ENCODE measurements at regions not wholly inside any gene's neighbourhood (a gene's known extent, or its start where the extent isn't known, plus 50 kb on each side); places are given as distances from the start of the nearest gene placed in this dataset.

DNA sequence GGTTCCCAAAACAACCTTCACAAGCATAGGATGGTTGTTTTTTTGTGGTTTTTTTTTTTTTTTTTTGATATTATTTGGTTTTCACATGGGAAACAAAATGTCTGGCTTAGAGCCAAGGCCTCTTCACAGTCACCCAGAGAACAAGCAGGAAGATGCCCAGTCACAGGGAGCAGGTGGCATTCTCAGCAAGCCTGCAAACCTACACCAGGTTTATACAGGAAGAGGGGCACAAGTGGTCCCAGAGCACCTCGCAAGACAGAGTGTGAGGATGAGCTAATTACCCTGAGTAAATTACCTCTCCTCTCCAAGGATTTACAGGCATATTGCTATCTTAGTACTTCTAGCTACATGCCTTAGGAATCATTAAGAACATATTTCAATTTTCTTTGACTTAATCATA is 1375.6 kb downstream of the EFNB2 start:
- TF ChIP-seq, protein P1, sequence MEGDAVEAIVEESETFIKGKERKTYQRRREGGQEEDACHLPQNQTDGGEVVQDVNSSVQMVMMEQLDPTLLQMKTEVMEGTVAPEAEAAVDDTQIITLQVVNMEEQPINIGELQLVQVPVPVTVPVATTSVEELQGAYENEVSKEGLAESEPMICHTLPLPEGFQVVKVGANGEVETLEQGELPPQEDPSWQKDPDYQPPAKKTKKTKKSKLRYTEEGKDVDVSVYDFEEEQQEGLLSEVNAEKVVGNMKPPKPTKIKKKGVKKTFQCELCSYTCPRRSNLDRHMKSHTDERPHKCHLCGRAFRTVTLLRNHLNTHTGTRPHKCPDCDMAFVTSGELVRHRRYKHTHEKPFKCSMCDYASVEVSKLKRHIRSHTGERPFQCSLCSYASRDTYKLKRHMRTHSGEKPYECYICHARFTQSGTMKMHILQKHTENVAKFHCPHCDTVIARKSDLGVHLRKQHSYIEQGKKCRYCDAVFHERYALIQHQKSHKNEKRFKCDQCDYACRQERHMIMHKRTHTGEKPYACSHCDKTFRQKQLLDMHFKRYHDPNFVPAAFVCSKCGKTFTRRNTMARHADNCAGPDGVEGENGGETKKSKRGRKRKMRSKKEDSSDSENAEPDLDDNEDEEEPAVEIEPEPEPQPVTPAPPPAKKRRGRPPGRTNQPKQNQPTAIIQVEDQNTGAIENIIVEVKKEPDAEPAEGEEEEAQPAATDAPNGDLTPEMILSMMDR (IDR thresholded peaks at IDR 0.05), result no peak
- TF ChIP-seq POLR2A (IDR thresholded peaks at IDR 0.05), result no peak
